ENCODE measurements at regions not wholly inside any gene's neighbourhood (a gene's known extent, or its start where the extent isn't known, plus 50 kb on each side); places are given as distances from the start of the nearest gene placed in this dataset.

GRCh38 chr17:5783269-5783668 is 199.0 kb upstream of the NLRP1 start:
- H3K27ac ChIP-seq, result no peak overlapping the region
- no peak overlapping the region for H3K4me3 ChIP-seq
- no peak for TF ChIP-seq CTCF (IDR thresholded peaks at IDR 0.05)
- no peaks in the 10 kb centered on the region for H3K27me3 ChIP-seq
- DNase-seq, result no peak
- no peaks in the 10 kb centered on the region for H3K4me1 ChIP-seq
- H3K36me3 ChIP-seq, result no peaks in the 10 kb centered on the region
- peaks cover 0 to 18% (median 6%) of the 10 kb centered on the region in 3 donors for H3K9me3 ChIP-seq
- intact Hi-C loops (cut with DNase I; ENCODE audit: low total_unique reads), result no loop called here

GRCh38 chr17:5783851-5784250 is 199.5 kb upstream of the NLRP1 start:
- no peak overlapping the region for H3K27ac ChIP-seq
- no peaks in the 10 kb centered on the region for H3K4me1 ChIP-seq
- intact Hi-C loops (cut with DNase I; ENCODE audit: low total_unique reads), result no loop called here
- peak in 1 of 2 donors; percentile 7 for DNase-seq
- H3K9me3 ChIP-seq, result peaks cover 0 to 18% (median 6%) of the 10 kb centered on the region in 3 donors
- H3K4me3 ChIP-seq, result no peak overlapping the region
- no peak for TF ChIP-seq CTCF (IDR thresholded peaks at IDR 0.05)
- H3K27me3 ChIP-seq, result no peaks in the 10 kb centered on the region
- no peaks in the 10 kb centered on the region for H3K36me3 ChIP-seq

- intact Hi-C loops (cut with DNase I; ENCODE audit: low total_unique reads), result no loop called here
- Histone ChIP-seq H3K27ac (no peak overlapping the region), H3K4me3 (no peak overlapping the region), H3K9me3 (peaks cover 0 to 18% (median 6%) of the 10 kb centered on the region in 3 donors), H3K27me3 (peaks cover 0 to 4% of the 10 kb centered on the region in 2 donors), H3K36me3 (no peaks in the 10 kb centered on the region), H3K4me1 (no peaks in the 10 kb centered on the region)
- peak in 1 of 2 donors; percentile 33 for DNase-seq
- TF ChIP-seq CTCF (IDR thresholded peaks at IDR 0.05), result no peak
These were observed 200.5 kb upstream of the NLRP1 start for GRCh38 chr17:5784791-5785190.

- Histone ChIP-seq H3K9me3 (peaks cover 0 to 18% (median 6%) of the 10 kb centered on the region in 3 donors), H3K36me3 (no peaks in the 10 kb centered on the region), H3K27ac (no peak overlapping the region), H3K4me3 (no peak overlapping the region), H3K4me1 (no peaks in the 10 kb centered on the region), H3K27me3 (peaks cover 0 to 5% of the 10 kb centered on the region in 2 donors)
- intact Hi-C loops (cut with DNase I; ENCODE audit: low total_unique reads), result no loop called here
- no peak for TF ChIP-seq CTCF (IDR thresholded peaks at IDR 0.05)
- no peak for DNase-seq
These were observed 201.0 kb upstream of the NLRP1 start for GRCh38 chr17:5785338-5785737.

GRCh38 chr17:5785867-5786509 is 201.7 kb upstream of the NLRP1 start:
- Histone ChIP-seq H3K4me1 (no peaks in the 10 kb centered on the region), H3K9me3 (peaks cover 0 to 18% (median 6%) of the 10 kb centered on the region in 3 donors), H3K4me3 (no peak overlapping the region), H3K27ac (no peak overlapping the region), H3K27me3 (peaks cover 0 to 5% of the 10 kb centered on the region in 2 donors), H3K36me3 (no peaks in the 10 kb centered on the region)
- peak in 1 of 2 donors; percentile 32 for DNase-seq
- no peak for TF ChIP-seq CTCF (IDR thresholded peaks at IDR 0.05)
- intact Hi-C loops (cut with DNase I; ENCODE audit: low total_unique reads), result no loop called here
